Peyer's patch (tissue), 4 donors: ENCODE measurements at regions not wholly inside any gene's neighbourhood (a gene's known extent, or its start where the extent isn't known, plus 50 kb on each side); places are given as distances from the start of the nearest gene placed in this dataset.

Experiments used
- CTCF ChIP-seq, 6 experiments: fragments of 450-650 bp in 4 of 6; fragments of 200-600 bp in 2 of 6; sonication (generic) in 1 of 6; IDR thresholded peaks; one replicate each; pipeline ENCODE4 v1.5.1; 2017 to 2019; ENCODE audit warnings: antibody characterized with exemption in 6 of 6, mild to moderate bottlenecking in 3 of 6, moderate library complexity in 1 of 6
- POLR2A ChIP-seq, 2 donors: fragments of 450-650 bp; IDR thresholded peaks; one replicate each; pipeline ENCODE4 v1.5.1; 2017; ENCODE audit warnings: antibody characterized with exemption in 2 of 2, mild to moderate bottlenecking in 2 of 2, moderate library complexity in 2 of 2

GRCh38 chr6:90439586-90439985 is 142.9 kb upstream of the BACH2 start:
- TF ChIP-seq CTCF (IDR thresholded peaks at IDR 0.05) = no peak
- no peak for TF ChIP-seq POLR2A (IDR thresholded peaks at IDR 0.05)
